ENCODE measurements at regions not wholly inside any gene's neighbourhood (a gene's known extent, or its start where the extent isn't known, plus 50 kb on each side); places are given as distances from the start of the nearest gene placed in this dataset.
"Not testable (repeated sequence)": the region's sequence is repeated elsewhere in the genome, so short reads cannot be mapped to it uniquely, and the experiment has no call there.

- not testable (repeated sequence) for DNase-seq
Observed at GRCh38 chr13:70511861-70512417, 403.7 kb upstream of the KLHL1 start.

- no peak for DNase-seq
Observed at GRCh38 chr13:70505809-70506208, 397.6 kb upstream of the KLHL1 start.

- DNase-seq, result no peak
Observed at GRCh38 chr13:70502944-70503343, 394.7 kb upstream of the KLHL1 start.

DNA sequence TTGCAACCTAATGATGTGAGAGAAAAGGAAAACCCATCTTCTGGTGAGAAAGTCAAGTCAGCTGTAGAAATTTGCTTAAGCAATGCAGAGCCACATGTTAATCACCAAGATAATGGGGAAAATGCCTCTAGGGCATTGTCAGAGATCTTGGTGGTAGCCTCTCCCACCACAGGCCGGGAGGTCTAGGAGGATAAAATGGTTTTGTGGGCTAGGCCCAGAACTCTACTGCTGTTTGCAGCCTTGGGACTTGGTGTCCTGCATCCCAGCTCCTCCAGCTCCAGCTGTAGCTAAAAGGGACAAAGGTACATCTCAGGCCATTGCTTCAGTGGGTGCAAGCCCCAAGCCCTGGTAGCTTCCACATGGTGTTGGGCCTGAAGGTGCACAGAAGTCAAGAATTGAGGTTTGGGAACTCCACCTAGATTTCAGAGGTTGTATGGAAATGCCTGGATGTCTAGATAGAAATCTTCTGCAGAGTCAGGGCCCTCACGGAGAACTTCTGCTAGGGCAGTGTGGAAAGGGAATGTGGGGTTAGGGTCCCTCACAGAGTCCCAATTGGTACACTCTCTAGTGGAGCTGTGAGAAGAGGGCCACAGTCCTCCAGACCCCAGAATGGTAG is 382.2 kb upstream of the KLHL1 start:
- DNase-seq, result no peak

DNA sequence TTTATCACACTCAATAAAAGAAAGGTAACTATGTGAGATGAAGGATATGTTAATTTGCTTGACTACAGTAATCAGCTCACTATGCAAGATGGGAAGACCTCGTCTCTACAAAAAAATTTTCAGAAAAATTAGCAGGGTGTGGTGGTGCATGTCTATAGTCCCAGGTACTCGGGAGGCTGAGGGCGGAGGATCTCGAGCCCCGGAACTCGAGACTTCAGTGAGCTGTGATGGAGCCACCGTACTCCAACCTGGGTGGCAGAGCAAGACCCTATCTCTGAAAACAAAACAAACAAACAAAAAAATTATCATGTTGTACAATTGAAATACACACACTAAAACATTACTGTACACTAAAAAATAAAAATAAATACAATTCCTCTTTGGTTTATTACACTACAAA is 376.7 kb upstream of the KLHL1 start:
- DNase-seq, result no peak

- no peak for DNase-seq
Observed at GRCh38 chr13:70483599-70484276, 375.5 kb upstream of the KLHL1 start.

DNA sequence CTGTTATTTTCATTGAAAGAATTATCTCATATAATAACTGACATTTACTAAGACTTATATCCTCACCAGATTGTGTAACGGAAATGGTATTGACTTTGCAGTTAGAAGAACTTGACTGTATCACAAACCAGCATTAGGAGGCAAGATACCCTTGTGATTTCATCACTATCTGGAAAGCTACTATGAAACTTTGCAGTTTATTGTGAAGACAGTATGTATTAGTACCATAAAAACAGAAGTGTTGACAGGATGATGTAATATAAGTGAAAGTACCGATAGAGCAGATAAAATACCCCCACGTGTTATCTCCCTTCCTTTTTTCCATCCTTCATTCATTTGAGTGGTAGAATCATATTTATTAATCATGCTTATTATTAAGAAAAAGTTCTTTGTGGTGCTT is 365.7 kb upstream of the KLHL1 start:
- no peak for DNase-seq

- DNase-seq, result no peak
Observed at GRCh38 chr13:70469077-70469476, 360.8 kb upstream of the KLHL1 start.

DNA sequence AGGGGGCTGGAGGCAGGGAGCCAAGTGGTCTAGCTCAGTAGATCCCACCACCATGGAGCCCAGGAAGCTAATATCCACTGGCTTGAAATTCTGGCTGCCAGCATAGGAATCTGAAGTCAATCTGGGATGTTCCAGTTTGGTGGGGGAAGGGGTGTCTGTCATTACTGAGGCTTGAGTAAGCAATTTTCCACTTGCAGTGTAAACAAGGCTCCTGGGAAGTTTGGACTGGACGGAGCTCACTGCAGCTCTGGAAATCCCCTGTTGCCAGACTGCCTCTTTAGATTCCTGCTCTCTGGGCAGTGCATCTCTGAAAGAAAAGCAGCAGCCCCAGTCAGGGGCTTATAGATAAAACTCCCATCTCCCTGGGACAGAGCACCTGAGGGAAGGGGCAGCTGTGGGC is 349.2 kb upstream of the KLHL1 start:
- no peak for DNase-seq

DNA sequence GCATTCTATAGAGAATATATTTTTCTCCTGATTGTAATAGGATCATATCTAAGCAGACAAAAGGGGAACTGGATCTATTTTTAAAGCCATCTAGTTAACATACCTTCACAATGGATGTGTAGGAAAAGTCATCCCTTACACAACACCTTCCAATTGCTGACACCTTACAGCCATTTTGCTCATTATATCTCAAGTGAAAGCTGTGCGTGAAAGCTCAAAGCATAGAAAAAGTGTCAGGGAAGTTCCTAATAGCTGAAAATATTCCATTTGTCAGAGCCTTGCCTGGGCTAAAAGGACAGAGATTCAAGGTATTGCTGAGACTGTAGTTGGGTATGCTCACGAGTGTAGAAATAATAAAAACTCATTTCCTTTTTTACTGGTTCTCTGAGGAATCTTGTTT is 340.6 kb upstream of the KLHL1 start:
- DNase-seq, result no peak

- DNase-seq, result no peak
Observed at GRCh38 chr13:70432276-70432805, 324.1 kb upstream of the KLHL1 start.

GRCh38 chr13:70430256-70430655 is 322.0 kb upstream of the KLHL1 start:
- no peak for DNase-seq

GRCh38 chr13:70424928-70425327 is 316.7 kb upstream of the KLHL1 start:
- DNase-seq, result no peak

DNA sequence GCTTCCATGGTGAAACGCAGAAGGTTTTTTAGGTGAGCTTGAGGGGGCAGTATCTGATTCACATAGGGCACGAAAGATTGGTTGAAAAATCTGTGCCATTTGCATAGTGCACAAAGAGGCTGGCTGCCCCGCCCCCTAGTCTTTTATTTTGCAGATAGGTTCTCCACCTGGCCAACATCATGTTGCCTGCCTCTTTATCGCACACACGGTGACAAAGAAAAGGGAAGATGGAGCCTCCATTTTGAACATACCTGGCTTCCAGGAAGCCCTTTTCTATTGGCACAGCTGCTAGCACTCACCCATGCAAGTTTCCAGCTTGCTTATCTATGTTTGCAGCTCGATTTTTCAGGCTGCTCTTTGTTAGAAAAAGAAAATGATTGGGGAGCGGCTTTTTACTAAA is 316.2 kb upstream of the KLHL1 start:
- DNase-seq, result no peak

GRCh38 chr13:70415136-70415535 is 306.9 kb upstream of the KLHL1 start:
- DNase-seq, result no peak

DNA sequence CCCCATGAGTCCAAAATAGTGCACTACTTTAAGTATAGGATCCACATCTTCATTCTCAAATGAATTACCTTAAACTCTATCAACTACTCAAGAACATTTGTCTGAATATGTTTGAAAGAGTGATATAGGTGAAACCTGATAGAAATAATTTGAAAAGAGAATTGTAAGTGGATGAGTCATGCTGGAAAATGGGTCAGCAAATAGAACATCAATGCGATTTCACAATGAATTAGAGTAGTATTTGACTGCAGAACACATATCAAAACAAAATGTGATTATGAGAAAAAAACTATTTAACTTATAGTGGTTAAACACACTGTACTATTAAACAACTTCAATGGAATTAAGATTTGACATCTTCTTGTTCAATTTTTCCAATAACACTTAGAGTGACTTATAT is 300.6 kb upstream of the KLHL1 start:
- no peak for DNase-seq

DNA sequence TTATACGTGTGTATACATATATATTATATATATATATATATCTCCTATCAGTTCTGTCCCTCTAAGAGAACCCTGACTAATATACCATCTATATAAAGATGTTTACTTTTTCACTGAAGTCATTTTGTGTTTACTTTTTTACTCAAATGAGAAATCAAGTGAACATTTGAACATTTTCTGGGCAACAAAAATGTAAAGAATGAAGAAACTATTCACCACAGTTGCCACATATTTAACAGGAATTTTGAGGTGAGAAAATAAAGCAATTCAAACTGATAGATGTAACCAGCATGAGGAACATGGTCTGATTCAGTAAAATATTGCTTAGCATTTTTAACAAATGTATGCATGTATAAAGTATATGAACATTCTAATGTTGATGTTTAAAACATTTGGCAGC is 299.2 kb upstream of the KLHL1 start:
- DNase-seq, result no peak

DNA sequence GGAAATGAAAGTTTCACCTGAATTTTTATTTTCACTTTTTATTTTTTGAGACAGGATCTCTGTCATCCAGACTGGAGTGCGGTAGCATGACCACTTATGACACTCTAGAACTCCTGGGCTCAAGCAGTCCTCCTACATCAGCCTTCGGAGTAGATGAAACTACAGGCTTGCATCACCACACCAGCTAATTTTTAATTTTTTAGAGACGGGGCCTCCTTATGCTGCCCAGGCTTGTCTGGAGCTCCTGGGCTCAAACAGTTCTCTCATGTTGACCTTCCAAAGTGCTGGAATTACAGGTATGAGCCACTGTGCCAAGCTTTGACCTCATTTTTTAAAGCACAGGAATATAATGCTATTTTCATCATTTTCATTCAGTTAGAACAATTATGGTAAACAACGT is 297.0 kb upstream of the KLHL1 start:
- no peak for DNase-seq

DNA sequence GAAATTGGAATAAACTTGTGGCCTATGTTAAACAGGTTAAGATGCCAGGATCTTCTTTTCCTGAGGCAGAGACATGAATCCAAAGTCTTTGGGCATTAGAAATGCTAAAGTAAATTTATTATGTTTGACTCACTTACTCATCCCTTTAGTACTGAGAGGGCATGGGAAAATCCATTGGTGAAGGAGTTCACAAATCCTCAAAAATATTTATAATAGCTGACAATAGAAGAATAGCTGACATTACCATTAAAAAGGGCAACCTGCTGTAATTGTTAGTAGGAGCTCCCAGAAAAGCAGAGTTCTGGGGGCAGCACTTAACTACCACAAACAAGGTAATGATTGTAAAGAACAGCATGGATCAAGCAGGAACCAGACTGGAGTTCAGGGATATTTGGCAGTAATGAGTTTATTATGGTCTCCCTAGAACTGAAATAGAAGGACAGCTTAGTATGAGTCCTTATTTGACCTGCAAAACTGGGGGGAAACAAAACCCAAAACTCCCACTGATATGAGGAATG is 285.8 kb upstream of the KLHL1 start:
- DNase-seq, result no peak

DNA sequence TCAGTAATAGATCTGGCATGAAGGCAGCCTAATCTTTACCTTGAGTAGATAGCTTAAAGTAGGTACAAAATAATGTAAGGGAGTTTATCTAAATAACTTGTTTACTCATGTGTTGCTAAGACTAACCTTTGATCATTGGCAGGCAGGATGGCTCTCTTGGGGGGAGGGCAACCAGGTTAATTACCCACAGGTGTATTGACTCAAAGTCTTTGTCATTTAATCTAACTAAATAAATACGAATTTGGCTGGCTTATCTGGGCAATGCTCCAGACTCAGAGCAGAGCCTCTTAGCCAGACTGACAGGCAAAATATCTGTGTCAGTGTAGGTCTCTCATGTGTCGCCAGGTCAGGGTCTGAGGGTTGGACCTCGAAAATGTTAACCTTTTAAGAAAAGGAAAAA is 283.4 kb upstream of the KLHL1 start:
- no peak for DNase-seq

GRCh38 chr13:70390968-70391367 is 282.7 kb upstream of the KLHL1 start:
- DNase-seq, result no peak

- no peak for DNase-seq
Observed at GRCh38 chr13:70390064-70390463, 281.8 kb upstream of the KLHL1 start.

DNA sequence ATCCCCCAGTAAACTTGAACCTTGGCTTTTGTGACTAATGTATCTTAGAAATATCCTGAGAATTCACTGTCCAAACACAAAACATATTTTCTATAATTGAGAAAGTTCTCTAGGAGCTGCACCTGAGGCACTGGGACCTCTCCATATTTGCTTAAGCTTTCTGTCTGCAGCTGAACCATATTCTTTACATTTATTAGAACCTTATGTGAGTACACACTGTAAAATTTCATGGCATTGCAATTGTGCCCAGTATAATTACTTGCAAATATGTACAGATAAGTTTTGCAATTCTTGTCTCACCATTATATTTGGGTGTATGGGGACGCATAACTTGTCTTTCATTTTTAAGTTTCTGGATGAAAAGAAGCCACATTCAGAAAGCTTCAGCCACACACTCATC is 280.7 kb upstream of the KLHL1 start:
- no peak for DNase-seq
